Endothelial cell of umbilical vein (primary cell): ENCODE measurements at regions not wholly inside any gene's neighbourhood (a gene's known extent, or its start where the extent isn't known, plus 50 kb on each side); places are given as distances from the start of the nearest gene placed in this dataset.

Source experiments
- BruUV-seq: library from RNA; stranded (reverse); fragments of 400-500 nt; replicated peaks from 2 replicates; lab custom pipeline; 2021; lab: Mats Ljungman, UMichigan
- CTCF ChIA-PET: fragments of 300-600, 350-600 bp; sonication (Branson Sonifier 250); formaldehyde crosslinking; loops from one replicate; lab custom pipeline; 2021; ENCODE audit warnings: antibody characterized with exemption, inconsistent platforms; lab: Charles Lee
- POLR2A ChIA-PET: fragments of 300-600, 350-600 bp; sonication (Branson Sonifier 250); formaldehyde crosslinking; loops from one replicate; lab custom pipeline; 2021; ENCODE audit warnings: antibody characterized with exemption, inconsistent platforms; lab: Charles Lee
- DNase-seq: peaks from one replicate; pipeline ENCODE4 v3.0.0-alpha.2; 2011; ENCODE audit warnings: low read depth, low spot score
- FAIRE-seq: peaks from 2 replicates; lab custom pipeline; 2011; peaks lifted over from hg19 to GRCh38; lab: Jason Lieb, UNC
- H2AFZ ChIP-seq: 2 replicates; pipeline ENCODE4 v1.6.0; 2012; ENCODE audit warnings: low read depth, low read length, control low read depth, inconsistent platforms
- H3K27ac ChIP-seq: 2 replicates; pipeline ENCODE4 v1.5.1; 2011; ENCODE audit warnings: low read depth, mild to moderate bottlenecking, control low read depth, low read length, moderate library complexity; ENCODE audit not compliant: insufficient read depth
- H3K27me3 ChIP-seq, 2 experiments: 2 replicates each; pipeline versions ENCODE4 v1.6.0 to v1.6.1; 2011; ENCODE audit warnings: low read length in 2 of 2, mixed read lengths in 1 of 2; ENCODE audit not compliant: control insufficient read depth in 2 of 2, insufficient read depth in 2 of 2
- H3K36me3 ChIP-seq, 2 experiments: 2 replicates in 1 of 2; 3 replicates in 1 of 2; pipeline ENCODE4 v1.5.1; 2011; ENCODE audit warnings: low read length in 2 of 2, mild to moderate bottlenecking in 1 of 2, moderate library complexity in 1 of 2; ENCODE audit not compliant: control insufficient read depth in 2 of 2, insufficient read depth in 2 of 2; ENCODE audit errors: extremely low read depth in 1 of 2
- H3K4me1 ChIP-seq: 3 replicates; pipeline ENCODE4 v1.5.1; 2011; ENCODE audit warnings: mild to moderate bottlenecking, low read length; ENCODE audit not compliant: control insufficient read depth, insufficient read depth; ENCODE audit errors: extremely low read depth
- H3K4me2 ChIP-seq: 2 replicates; pipeline ENCODE4 v1.6.1; 2011; ENCODE audit warnings: low read length, control low read depth, mixed read lengths; ENCODE audit not compliant: insufficient read depth
- H3K4me3 ChIP-seq, 3 experiments: fragments of 200-600 bp in 1 of 3; sonication (generic), shearing (Covaris generic) in 1 of 3; replicated peaks in 1 of 3; 2 replicates each; pipeline ENCODE4 v1.5.1; 2011 to 2016; ENCODE audit warnings: control low read depth in 3 of 3, low read length in 3 of 3, mild to moderate bottlenecking in 2 of 3, inconsistent platforms in 1 of 3, low read depth in 1 of 3, moderate library complexity in 1 of 3; ENCODE audit not compliant: insufficient read depth in 1 of 3
- H3K79me2 ChIP-seq: 2 replicates; pipeline ENCODE4 v1.6.0; 2012; ENCODE audit warnings: low read length, inconsistent platforms; ENCODE audit not compliant: control insufficient read depth, insufficient read depth
- H3K9ac ChIP-seq: replicated peaks from 2 replicates; pipeline ENCODE3; 2011; ENCODE audit warnings: low read length, control low read depth; ENCODE audit not compliant: insufficient read depth; ENCODE audit errors: extremely low read depth
- H3K9me1 ChIP-seq: replicated peaks from 3 replicates; pipeline ENCODE4 v1.6.0; 2011; ENCODE audit warnings: mild to moderate bottlenecking, low read length; ENCODE audit not compliant: control insufficient read depth, insufficient read depth; ENCODE audit errors: extremely low read depth
- H3K9me3 ChIP-seq: replicated peaks from 2 replicates; pipeline ENCODE4 v1.5.1; 2012; ENCODE audit warnings: low read length, inconsistent platforms; ENCODE audit not compliant: control insufficient read depth, insufficient read depth
- H4K20me1 ChIP-seq: replicated peaks from 2 replicates; pipeline ENCODE3; 2011; ENCODE audit warnings: mild to moderate bottlenecking, low read length; ENCODE audit not compliant: control insufficient read depth, insufficient read depth; ENCODE audit errors: extremely low read depth
- EZH2 ChIP-seq: IDR thresholded peaks from 2 replicates; pipeline ENCODE4 v1.6.1; 2012; ENCODE audit warnings: borderline replicate concordance, low read depth, mild to moderate bottlenecking, moderate library complexity, low read length, inconsistent platforms; ENCODE audit not compliant: severe bottlenecking
- FOS ChIP-seq: IDR thresholded peaks from 2 replicates; pipeline ENCODE4 v1.6.1; 2011; ENCODE audit warnings: mild to moderate bottlenecking, low read length, moderate library complexity, borderline replicate concordance; ENCODE audit not compliant: insufficient read depth
- GATA2 ChIP-seq: IDR thresholded peaks from 2 replicates; pipeline ENCODE4 v1.7.0; 2011; ENCODE audit warnings: low read depth, mild to moderate bottlenecking, moderate library complexity, mixed read lengths, low read length; ENCODE audit not compliant: insufficient read length, insufficient read depth
- JUN ChIP-seq: IDR thresholded peaks from 2 replicates; pipeline ENCODE4 v1.6.1; 2011; ENCODE audit warnings: borderline replicate concordance, low read depth; ENCODE audit not compliant: insufficient read length, insufficient read depth
- MAX ChIP-seq: IDR thresholded peaks from 2 replicates; pipeline ENCODE4 v1.6.1; 2011; ENCODE audit not compliant: insufficient read depth, insufficient read length
- POLR2A ChIP-seq: IDR thresholded peaks from 2 replicates; pipeline ENCODE4 v1.6.1; 2012; ENCODE audit warnings: low read depth, mild to moderate bottlenecking, control low read depth, low read length
- POLR2AphosphoS5 ChIP-seq: IDR thresholded peaks from 2 replicates; pipeline ENCODE4 v1.6.1; 2012; ENCODE audit warnings: low read depth, mild to moderate bottlenecking, control low read depth, low read length, moderate library complexity; ENCODE audit not compliant: insufficient read depth
- dilution Hi-C: fragments of 300-500 bp; cut with MboI; formaldehyde crosslinking; loops from one replicate; pipeline ENCODE4 v1.15.0; 2019; ENCODE audit warnings: low sequenced_read_pairs; ENCODE audit not compliant: extremely low pct_ligation_motif_present
- intact Hi-C: fragments of 100-400 bp; cut with micrococcal nuclease; formaldehyde crosslinking; loops from one replicate; pipeline ENCODE4 v1.10.0; 2022
- TF ChIP-seq, protein P1 (sequence below), 2 donors: IDR thresholded peaks; 1 replicate in 1 of 2; 2 replicates in 1 of 2; pipeline ENCODE4 v1.5.1; 2011; ENCODE audit warnings: low read length in 2 of 2, mild to moderate bottlenecking in 2 of 2, moderate library complexity in 2 of 2, control low read depth in 1 of 2, inconsistent platforms in 1 of 2, low read depth in 1 of 2; ENCODE audit not compliant: insufficient read depth in 1 of 2; ENCODE audit errors: extremely low read depth in 1 of 2

- Histone ChIP-seq H3K79me2 (no peaks in the 10 kb centered on the region), H3K4me2 (no peak overlapping the region), H3K27me3 (no peaks in the 10 kb centered on the region), H2AFZ (no peak overlapping the region), H3K9ac (no peak overlapping the region), H3K27ac (no peak overlapping the region), H3K4me1 (no peaks in the 10 kb centered on the region), H4K20me1 (no peaks in the 10 kb centered on the region), H3K36me3 (no peaks in the 10 kb centered on the region), H3K9me3 (peaks cover 4% of the 10 kb centered on the region), H3K4me3 (no peak overlapping the region), H3K9me1 (no peaks in the 10 kb centered on the region)
- dilution Hi-C loops = no loop called here
- ChIA-PET POLR2A (no interaction called here), CTCF (no interaction called here)
- FAIRE-seq (no peak), DNase-seq (no peak)
- TF ChIP-seq MAX = no peak
- TF ChIP-seq EZH2 = no peak
- TF ChIP-seq POLR2AphosphoS5 = no peak
- no peak for TF ChIP-seq JUN
- TF ChIP-seq POLR2A = no peak
- no peak for TF ChIP-seq GATA2
- intact Hi-C loops = loop anchor here (10.0 kb wide), 1 partner anchor 196 kb away; no protein-coding TSS in a partner anchor
- no TSS peak for BruUV-seq
These were observed 154.8 kb upstream of the ZFP42 start for GRCh38 chr4:187840814-187841213.

DNA sequence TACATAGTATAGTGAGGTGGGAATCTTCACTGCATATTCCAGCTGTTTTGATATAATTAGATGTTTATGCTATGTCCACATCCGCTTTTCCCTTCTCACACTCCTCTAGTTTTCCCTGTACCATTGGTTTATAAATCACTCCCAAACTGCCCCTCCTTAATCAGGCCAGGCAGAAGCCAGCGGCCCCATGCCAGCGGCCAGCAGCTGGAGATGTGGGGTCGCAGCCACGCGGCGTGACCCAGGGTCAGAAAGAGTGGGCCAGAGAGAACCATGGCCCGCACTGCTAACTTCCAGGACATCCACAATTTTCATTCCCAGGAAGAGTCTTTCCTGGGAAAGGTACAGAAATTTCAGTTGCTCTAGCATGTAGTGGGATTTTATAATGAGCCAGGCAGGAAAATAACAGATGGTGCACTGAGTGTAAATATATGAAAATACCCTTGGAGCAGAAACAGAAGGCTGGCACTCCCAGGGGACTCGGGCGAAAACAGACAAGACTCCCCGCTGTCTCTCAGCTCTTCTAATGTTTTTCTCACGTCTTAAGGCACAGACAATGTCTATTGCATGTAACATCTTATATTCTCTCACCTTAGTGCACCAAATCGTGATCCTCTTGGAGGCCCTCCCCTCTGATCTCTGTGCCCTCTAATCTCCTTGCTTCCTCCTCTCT lies 145.9 kb upstream of the ZFP42 start:
- no peak overlapping the region for H3K4me3 ChIP-seq
- H2AFZ ChIP-seq = no peak overlapping the region
- H3K4me2 ChIP-seq = no peak overlapping the region
- H3K9ac ChIP-seq = no peak overlapping the region
- ChIA-PET POLR2A (no interaction called here), CTCF (no interaction called here)
- no peaks in the 10 kb centered on the region for H3K79me2 ChIP-seq
- dilution Hi-C loops (no loop called here), intact Hi-C loops (loop anchor here (10.0 kb wide), 1 partner anchor 205 kb away; no protein-coding TSS in a partner anchor)
- no peak for FAIRE-seq
- H3K27me3 ChIP-seq = no peaks in the 10 kb centered on the region
- no peaks in the 10 kb centered on the region for H3K4me1 ChIP-seq
- no TSS peak for BruUV-seq
- no peaks in the 10 kb centered on the region for H3K36me3 ChIP-seq
- no peaks in the 10 kb centered on the region for H3K9me1 ChIP-seq
- DNase-seq = no peak
- peaks cover 2% of the 10 kb centered on the region for H3K9me3 ChIP-seq
- TF ChIP-seq POLR2AphosphoS5 = no peak
- TF ChIP-seq JUN = no peak
- TF ChIP-seq, protein P1, sequence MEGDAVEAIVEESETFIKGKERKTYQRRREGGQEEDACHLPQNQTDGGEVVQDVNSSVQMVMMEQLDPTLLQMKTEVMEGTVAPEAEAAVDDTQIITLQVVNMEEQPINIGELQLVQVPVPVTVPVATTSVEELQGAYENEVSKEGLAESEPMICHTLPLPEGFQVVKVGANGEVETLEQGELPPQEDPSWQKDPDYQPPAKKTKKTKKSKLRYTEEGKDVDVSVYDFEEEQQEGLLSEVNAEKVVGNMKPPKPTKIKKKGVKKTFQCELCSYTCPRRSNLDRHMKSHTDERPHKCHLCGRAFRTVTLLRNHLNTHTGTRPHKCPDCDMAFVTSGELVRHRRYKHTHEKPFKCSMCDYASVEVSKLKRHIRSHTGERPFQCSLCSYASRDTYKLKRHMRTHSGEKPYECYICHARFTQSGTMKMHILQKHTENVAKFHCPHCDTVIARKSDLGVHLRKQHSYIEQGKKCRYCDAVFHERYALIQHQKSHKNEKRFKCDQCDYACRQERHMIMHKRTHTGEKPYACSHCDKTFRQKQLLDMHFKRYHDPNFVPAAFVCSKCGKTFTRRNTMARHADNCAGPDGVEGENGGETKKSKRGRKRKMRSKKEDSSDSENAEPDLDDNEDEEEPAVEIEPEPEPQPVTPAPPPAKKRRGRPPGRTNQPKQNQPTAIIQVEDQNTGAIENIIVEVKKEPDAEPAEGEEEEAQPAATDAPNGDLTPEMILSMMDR (IDR thresholded peaks at IDR 0.05; ENCODE audit: extremely low read depth in 1 of 2, insufficient read depth in 1 of 2, low read depth in 1 of 2, low read length in 2 of 2) = no peak
- no peak for TF ChIP-seq POLR2A
- no peak for TF ChIP-seq GATA2
- TF ChIP-seq FOS = no peak
- TF ChIP-seq MAX = no peak
- no peak for TF ChIP-seq EZH2
- no peaks in the 10 kb centered on the region for H4K20me1 ChIP-seq
- H3K27ac ChIP-seq = no peak overlapping the region
